HG02763 (cell line): ENCODE measurements at regions not wholly inside any gene's neighbourhood (a gene's known extent, or its start where the extent isn't known, plus 50 kb on each side); places are given as distances from the start of the nearest gene placed in this dataset.

Experiments used
- ATAC-seq: cut with Tn5 transposase; IDR thresholded peaks from one replicate; pipeline ENCODE4 v1.9.1; 2021; ENCODE audit warnings: mild to moderate bottlenecking, moderate library complexity; ENCODE audit not compliant: unreplicated experiment

- ATAC-seq = no peak
These were observed 660.9 kb upstream of the LMO3 start for GRCh38 chr12:17266856-17267255.

- ATAC-seq = no peak
These were observed 658.6 kb upstream of the LMO3 start for GRCh38 chr12:17264603-17265002.

- ATAC-seq = no peak
These were observed 633.9 kb upstream of the LMO3 start for GRCh38 chr12:17239874-17240273.

GRCh38 chr12:17235996-17236395 lies 630.0 kb upstream of the LMO3 start:
- ATAC-seq = no peak

- no peak for ATAC-seq
These were observed 610.0 kb upstream of the LMO3 start for GRCh38 chr12:17215759-17216570.

GRCh38 chr12:17214929-17215328 lies 609.0 kb upstream of the LMO3 start:
- ATAC-seq = no peak

GRCh38 chr12:17206553-17206952 lies 600.6 kb upstream of the LMO3 start:
- ATAC-seq = no peak

DNA sequence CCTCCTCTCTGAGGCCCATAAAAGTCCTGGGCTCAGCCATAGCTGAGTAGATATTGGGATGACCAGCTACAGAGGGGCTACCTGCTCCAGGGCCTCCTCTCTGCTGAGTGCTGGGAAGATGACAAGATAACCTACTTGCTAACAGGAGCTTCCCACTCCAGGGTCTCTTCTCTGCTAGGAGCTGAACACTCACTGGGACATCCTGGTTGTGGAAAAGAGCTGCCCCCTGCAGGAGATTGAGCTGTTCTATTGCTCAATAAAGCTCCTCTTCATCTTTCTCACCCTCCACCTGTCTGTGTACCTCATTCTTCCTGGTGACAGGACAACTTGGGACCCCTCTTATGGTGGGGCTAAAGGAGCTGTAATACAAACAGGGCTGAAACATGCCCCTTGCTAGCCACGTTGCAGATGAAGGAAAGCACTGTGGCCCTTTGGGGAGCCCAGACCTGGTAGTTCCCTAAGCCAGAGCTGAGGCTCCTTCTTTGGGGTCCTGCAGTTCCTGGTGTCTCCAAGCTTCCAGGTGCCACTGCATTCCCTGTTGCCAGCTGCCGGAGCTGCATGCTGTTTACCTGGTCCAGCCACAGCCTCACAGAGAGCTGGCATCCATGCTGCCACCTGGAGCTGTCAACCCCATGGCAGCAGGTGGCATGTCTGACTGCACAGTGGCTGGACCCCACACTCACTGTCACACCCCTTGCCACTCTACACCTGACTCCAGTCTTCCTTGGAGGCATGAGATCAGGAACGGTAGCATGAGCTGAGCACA lies 598.5 kb upstream of the LMO3 start:
- ATAC-seq = no peak

- ATAC-seq = no peak
These were observed 597.5 kb upstream of the LMO3 start for GRCh38 chr12:17203497-17203896.

- no peak for ATAC-seq
These were observed 592.0 kb upstream of the LMO3 start for GRCh38 chr12:17197971-17198370.

DNA sequence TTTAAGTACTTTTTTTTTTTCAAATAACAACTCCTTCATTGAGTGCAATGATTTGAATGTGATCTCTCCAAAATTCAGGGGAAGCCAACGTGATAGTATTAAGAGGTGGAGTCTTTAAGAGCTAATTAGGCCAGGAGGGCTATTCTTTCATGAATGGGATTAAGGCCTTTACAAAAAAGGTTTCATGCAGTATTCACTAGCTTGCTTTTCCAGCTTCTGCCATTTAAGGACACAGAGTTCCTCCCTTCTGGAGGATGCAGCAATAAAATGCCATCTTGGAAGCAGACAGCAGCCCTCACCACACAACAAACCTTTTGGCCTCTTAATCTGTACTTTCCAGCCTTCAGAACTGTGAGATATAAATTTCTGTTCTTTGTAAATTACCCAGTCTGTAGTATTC lies 586.8 kb upstream of the LMO3 start:
- no peak for ATAC-seq

GRCh38 chr12:17169726-17170471 lies 563.9 kb upstream of the LMO3 start:
- no peak for ATAC-seq

- no peak for ATAC-seq
These were observed 553.7 kb upstream of the LMO3 start for GRCh38 chr12:17159506-17160300.

- ATAC-seq = no peak
These were observed 552.2 kb upstream of the LMO3 start for GRCh38 chr12:17158201-17158600.

DNA sequence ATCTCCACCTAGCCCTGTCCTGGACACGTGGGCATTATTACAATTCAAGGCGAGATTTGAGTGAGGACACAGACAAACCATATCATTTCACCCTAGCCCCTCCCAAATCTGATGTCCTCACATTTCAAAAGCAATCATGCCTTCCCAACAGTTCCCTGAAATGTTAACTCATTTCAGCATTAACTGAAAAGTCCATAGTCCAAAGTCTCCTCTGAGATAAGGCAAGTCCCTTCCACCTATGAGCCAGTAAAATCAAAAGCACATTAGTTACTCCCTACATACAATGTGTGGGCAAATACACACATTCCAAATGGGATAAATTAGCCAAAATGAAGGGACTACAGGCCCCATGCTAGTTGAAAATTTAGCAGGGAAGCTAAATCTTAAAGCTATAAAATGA lies 546.0 kb upstream of the LMO3 start:
- ATAC-seq = no peak

DNA sequence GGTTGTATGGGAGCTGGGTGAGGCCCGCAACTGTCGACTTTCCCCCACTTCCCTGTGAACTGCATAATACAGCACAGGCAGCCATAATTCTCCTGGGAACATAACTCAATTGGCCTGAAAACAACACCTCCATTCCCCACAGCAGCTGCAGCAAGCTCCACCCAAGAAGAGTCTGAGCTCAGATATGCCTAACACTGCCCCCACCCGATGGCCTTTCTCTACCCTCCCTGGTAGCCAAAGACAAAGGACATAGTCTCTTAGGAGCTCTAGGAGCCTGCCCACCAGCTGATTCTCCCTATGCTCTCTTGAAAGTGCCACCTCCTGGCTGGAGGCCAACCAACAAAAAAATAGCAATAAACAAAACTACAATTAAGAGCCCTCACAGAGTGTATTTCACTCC lies 542.7 kb upstream of the LMO3 start:
- no peak for ATAC-seq

GRCh38 chr12:17142856-17143255 lies 536.9 kb upstream of the LMO3 start:
- no peak for ATAC-seq

DNA sequence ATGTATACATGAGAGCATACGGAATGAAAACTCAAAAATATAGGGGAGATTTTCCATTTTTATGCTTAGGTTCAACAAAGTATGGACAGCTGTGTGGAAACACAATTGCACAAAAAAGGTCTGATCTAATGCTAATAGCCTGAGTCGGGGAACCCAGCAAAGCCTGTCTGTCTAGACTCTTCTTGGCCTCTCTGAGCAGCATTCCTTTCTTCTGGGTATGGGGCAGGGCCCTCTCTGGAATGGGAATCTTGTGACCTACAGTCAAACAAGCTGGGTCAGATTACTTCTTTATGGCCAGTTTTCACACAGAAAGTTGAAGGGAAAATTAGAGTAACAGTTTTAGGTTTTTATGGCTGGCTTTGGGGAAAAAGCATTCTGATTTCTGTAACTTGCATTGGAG lies 534.0 kb upstream of the LMO3 start:
- ATAC-seq = no peak

DNA sequence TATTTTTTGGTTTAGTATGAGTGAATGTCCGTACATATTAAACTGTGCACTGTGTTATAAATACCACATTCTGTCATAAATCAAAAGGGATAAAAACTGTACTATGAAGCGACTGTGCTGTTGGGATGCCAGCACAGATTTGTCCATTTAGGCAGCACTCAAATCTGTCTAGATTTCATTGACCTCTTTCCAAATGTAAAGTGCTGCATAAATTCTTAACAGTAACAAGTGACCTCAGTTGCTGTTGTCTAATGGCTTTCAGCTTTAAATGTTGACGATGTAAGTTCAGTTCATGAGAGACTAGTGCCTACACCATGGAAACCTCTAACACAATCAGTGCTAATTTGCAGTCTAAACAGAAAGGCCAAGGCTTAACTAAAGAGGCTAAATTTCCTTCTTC lies 531.4 kb upstream of the LMO3 start:
- ATAC-seq = no peak

GRCh38 chr12:17134315-17134714 lies 528.4 kb upstream of the LMO3 start:
- ATAC-seq = no peak

DNA sequence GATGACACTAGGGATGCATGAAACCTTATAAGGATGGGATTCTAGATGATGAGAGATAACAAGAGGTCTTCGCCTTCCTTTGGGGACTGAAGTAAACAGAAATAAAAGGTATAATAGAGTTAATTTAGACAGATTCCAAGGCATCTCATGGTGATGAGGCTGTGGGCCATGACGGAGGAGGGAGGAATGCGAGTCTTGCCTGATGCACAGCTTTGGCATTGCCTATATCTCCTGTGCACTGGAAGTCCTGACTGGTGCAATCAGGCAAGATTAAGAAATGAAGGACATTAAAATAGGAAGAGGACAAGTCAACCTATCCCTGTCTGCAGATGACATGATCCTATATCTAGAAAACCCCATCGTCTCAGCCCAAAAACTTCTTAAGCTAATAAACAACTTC lies 526.4 kb upstream of the LMO3 start:
- ATAC-seq = no peak
